ENCODE measurements at regions not wholly inside any gene's neighbourhood (a gene's known extent, or its start where the extent isn't known, plus 50 kb on each side); places are given as distances from the start of the nearest gene placed in this dataset.

GRCh38 chr9:117952581-117952980 is 248.4 kb downstream of the TLR4 start:
- Histone ChIP-seq H3K4me3 (ENCODE audit: low read length) (no peak overlapping the region), H3K9ac (ENCODE audit: extremely low read depth, low read length, poor library complexity, severe bottlenecking) (no peak overlapping the region), H3K27ac (ENCODE audit: low read depth, low read length) (no peak overlapping the region), H3K36me3 (ENCODE audit: control insufficient read depth, insufficient read depth, low read length) (no peaks in the 10 kb centered on the region), H3K4me1 (ENCODE audit: control insufficient read depth, insufficient read depth, low read length) (no peaks in the 10 kb centered on the region), H3K9me3 (ENCODE audit: control insufficient read depth, low read length) (no peaks in the 10 kb centered on the region), H3K27me3 (ENCODE audit: control insufficient read depth, insufficient read depth, low read length, poor library complexity, severe bottlenecking) (no peaks in the 10 kb centered on the region)
- no peaks in the 10 kb centered on the region for H3K4me1 Mint-ChIP-seq
- 86 to 91% methylated on average over 1 of the region's 2 CpGs for WGBS, 2 experiments (ENCODE audit: insufficient coverage in 1 of 2, insufficient read length in 1 of 2)
- no peaks in the 10 kb centered on the region for H3K9me3 Mint-ChIP-seq
- no peaks in the 10 kb centered on the region for H3K36me3 Mint-ChIP-seq (ENCODE audit: low read depth)
- no peak for TF ChIP-seq CTCF (conservative IDR thresholded peaks at IDR 0.05)
- H3K27me3 Mint-ChIP-seq (ENCODE audit: insufficient read depth), result no peaks in the 10 kb centered on the region
- no peak overlapping the region for H3K27ac Mint-ChIP-seq
- DNase-seq, result no peak
- H3K4me3 Mint-ChIP-seq, result no peak overlapping the region

- Mint-ChIP-seq H3K4me3 (no peak overlapping the region), H3K27ac (no peak overlapping the region), H3K9me3 (no peaks in the 10 kb centered on the region), H3K27me3 (ENCODE audit: insufficient read depth) (no peaks in the 10 kb centered on the region), H3K4me1 (no peaks in the 10 kb centered on the region), H3K36me3 (ENCODE audit: low read depth) (no peaks in the 10 kb centered on the region)
- H3K27me3 ChIP-seq (ENCODE audit: control insufficient read depth, insufficient read depth, low read length, poor library complexity, severe bottlenecking), result no peaks in the 10 kb centered on the region
- 86 to 95% methylated on average over 1 to 2 of the region's 2 CpGs for WGBS, 2 experiments (ENCODE audit: insufficient coverage in 1 of 2, insufficient read length in 1 of 2)
- H3K9ac ChIP-seq (ENCODE audit: extremely low read depth, low read length, poor library complexity, severe bottlenecking), result no peak overlapping the region
- no peak for DNase-seq
- no peak overlapping the region for H3K27ac ChIP-seq (ENCODE audit: low read depth, low read length)
- no peaks in the 10 kb centered on the region for H3K36me3 ChIP-seq (ENCODE audit: control insufficient read depth, insufficient read depth, low read length)
- H3K4me1 ChIP-seq (ENCODE audit: control insufficient read depth, insufficient read depth, low read length), result no peaks in the 10 kb centered on the region
- H3K4me3 ChIP-seq (ENCODE audit: low read length), result no peak overlapping the region
- TF ChIP-seq CTCF (conservative IDR thresholded peaks at IDR 0.05), result no peak
- H3K9me3 ChIP-seq (ENCODE audit: control insufficient read depth, low read length), result no peaks in the 10 kb centered on the region
Observed at GRCh38 chr9:117957267-117957666, 253.1 kb downstream of the TLR4 start.

GRCh38 chr9:117958726-117959125 is 254.5 kb downstream of the TLR4 start:
- Mint-ChIP-seq H3K9me3 (no peaks in the 10 kb centered on the region), H3K27ac (no peak overlapping the region), H3K36me3 (ENCODE audit: low read depth) (no peaks in the 10 kb centered on the region), H3K27me3 (ENCODE audit: insufficient read depth) (no peaks in the 10 kb centered on the region), H3K4me1 (no peaks in the 10 kb centered on the region), H3K4me3 (no peak overlapping the region)
- Histone ChIP-seq H3K9ac (ENCODE audit: extremely low read depth, low read length, poor library complexity, severe bottlenecking) (no peak overlapping the region), H3K4me1 (ENCODE audit: control insufficient read depth, insufficient read depth, low read length) (no peaks in the 10 kb centered on the region), H3K9me3 (ENCODE audit: control insufficient read depth, low read length) (no peaks in the 10 kb centered on the region), H3K27ac (ENCODE audit: low read depth, low read length) (no peak overlapping the region), H3K27me3 (ENCODE audit: control insufficient read depth, insufficient read depth, low read length, poor library complexity, severe bottlenecking) (no peaks in the 10 kb centered on the region), H3K36me3 (ENCODE audit: control insufficient read depth, insufficient read depth, low read length) (no peaks in the 10 kb centered on the region), H3K4me3 (ENCODE audit: low read length) (no peak overlapping the region)
- peak; percentile 53 for DNase-seq
- no peak for TF ChIP-seq CTCF (conservative IDR thresholded peaks at IDR 0.05)
- WGBS, 2 experiments (ENCODE audit: insufficient coverage in 1 of 2, insufficient read length in 1 of 2), result 92 to 100% methylated on average over 1 to 2 of the region's 2 CpGs

All from endodermal cell (in vitro differentiated cells).